ENCODE measurements at regions not wholly inside any gene's neighbourhood (a gene's known extent, or its start where the extent isn't known, plus 50 kb on each side); places are given as distances from the start of the nearest gene placed in this dataset.

GRCh38 chr1:77632216-77632615, 50.2 kb downstream of the ZZZ3 start:
- H3K36me3 ChIP-seq (replicated peaks in 1 of 2; ENCODE audit: control extremely low read depth in 1 of 2, control insufficient read depth in 1 of 2, extremely low read depth in 1 of 2, insufficient read depth in 2 of 2, low read length in 1 of 2), result peaks cover 6 to 37% of the 10 kb centered on the region in 2 experiments
- H3K27me3 ChIP-seq (replicated peaks in 1 of 4; ENCODE audit: control extremely low read depth in 1 of 4, control insufficient read depth in 3 of 4, insufficient read depth in 4 of 4, low read length in 3 of 4), result no peaks in the 10 kb centered on the region
- no peak overlapping the region for H3K4me2 ChIP-seq (replicated peaks; ENCODE audit: low read depth, low read length, poor library complexity, severe bottlenecking)
- H3K9me3 ChIP-seq (ENCODE audit: control extremely low read depth in 1 of 3, control insufficient read depth in 2 of 3, insufficient read depth in 1 of 3, low read length in 2 of 3), result no peaks in the 10 kb centered on the region
- Mint-ChIP-seq H3K27me3 (no peaks in the 10 kb centered on the region), H3K4me3 (no peak overlapping the region), H3K27ac (no peak overlapping the region), H3K9me3 (ENCODE audit: insufficient read depth) (no peaks in the 10 kb centered on the region), H3K4me1 (no peaks in the 10 kb centered on the region)
- no peak overlapping the region for H3K4me3 ChIP-seq (ENCODE audit: control extremely low read depth in 1 of 5, extremely low read depth in 1 of 5, insufficient read depth in 1 of 5, low read depth in 2 of 5, low read length in 4 of 5)
- DNase-seq (no peak), ATAC-seq (ENCODE audit: low read depth) (no peak)
- ChIA-PET POLR2A (no interaction called here), CTCF (interaction anchor here (0.7 kb wide), 1 partner anchor 514 kb away, joined by 4 read pairs; no protein-coding TSS in a partner anchor)
- no peak overlapping the region for H2AFZ ChIP-seq (ENCODE audit: insufficient read depth, low read depth, low read length, poor library complexity, severe bottlenecking)
- H3K27ac ChIP-seq (ENCODE audit: low read length in 2 of 2), result no peak overlapping the region
- H3K9ac ChIP-seq (ENCODE audit: low read length), result no peak overlapping the region
- intact Hi-C loops (cut with micrococcal nuclease), result no loop called here
- 71% methylated on average over 3 of the region's 3 CpGs for WGBS (ENCODE audit: insufficient coverage)
- no peaks in the 10 kb centered on the region for H4K20me1 ChIP-seq (ENCODE audit: control insufficient read depth, insufficient read depth, low read length, poor library complexity, severe bottlenecking)
- no peaks in the 10 kb centered on the region for H3K4me1 ChIP-seq (ENCODE audit: control insufficient read depth in 2 of 2, insufficient read depth in 2 of 2, low read length in 2 of 2)
- no peaks in the 10 kb centered on the region for H3K79me2 ChIP-seq (ENCODE audit: control insufficient read depth, insufficient read depth, low read length)
- TF ChIP-seq CTCF (IDR thresholded peaks at IDR 0.05) (no peak), EZH2 (IDR thresholded peaks at IDR 0.05; ENCODE audit: borderline replicate concordance, insufficient read depth, low read depth, low read length, poor library complexity, severe bottlenecking) (no peak)

DNA sequence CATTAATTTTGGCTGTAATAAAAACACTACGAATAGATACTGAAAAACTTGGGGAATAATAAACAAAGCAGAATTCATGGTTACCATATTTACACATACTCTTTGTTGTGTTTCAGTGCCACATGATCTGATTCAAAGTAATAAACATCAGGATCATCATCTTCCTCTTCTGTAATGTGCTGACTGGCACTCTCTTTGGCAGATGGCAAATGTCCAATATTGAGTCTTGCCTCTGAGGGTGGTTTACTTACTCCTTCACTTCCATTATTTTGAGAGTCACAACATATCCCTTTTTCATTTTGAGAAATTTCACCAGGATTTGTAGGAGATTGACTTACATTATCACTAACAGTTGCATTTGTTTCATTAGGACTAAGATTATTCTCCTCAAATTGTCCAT, 50.7 kb downstream of the ZZZ3 start:
- H3K4me2 ChIP-seq (replicated peaks; ENCODE audit: low read depth, low read length, poor library complexity, severe bottlenecking), result no peak overlapping the region
- DNase-seq (no peak), ATAC-seq (ENCODE audit: low read depth) (no peak)
- ChIA-PET CTCF (interaction anchor here (0.7 kb wide), 1 partner anchor 514 kb away, joined by 4 read pairs; no protein-coding TSS in a partner anchor), POLR2A (no interaction called here)
- H3K79me2 ChIP-seq (ENCODE audit: control insufficient read depth, insufficient read depth, low read length), result no peaks in the 10 kb centered on the region
- no peaks in the 10 kb centered on the region for H3K9me3 ChIP-seq (ENCODE audit: control extremely low read depth in 1 of 3, control insufficient read depth in 2 of 3, insufficient read depth in 1 of 3, low read length in 2 of 3)
- no peaks in the 10 kb centered on the region for H3K27me3 ChIP-seq (replicated peaks in 1 of 4; ENCODE audit: control extremely low read depth in 1 of 4, control insufficient read depth in 3 of 4, insufficient read depth in 4 of 4, low read length in 3 of 4)
- TF ChIP-seq CTCF (IDR thresholded peaks at IDR 0.05) (no peak), EZH2 (IDR thresholded peaks at IDR 0.05; ENCODE audit: borderline replicate concordance, insufficient read depth, low read depth, low read length, poor library complexity, severe bottlenecking) (no peak)
- H4K20me1 ChIP-seq (ENCODE audit: control insufficient read depth, insufficient read depth, low read length, poor library complexity, severe bottlenecking), result no peaks in the 10 kb centered on the region
- H3K4me3 Mint-ChIP-seq, result no peak overlapping the region
- no peak overlapping the region for H3K9ac ChIP-seq (ENCODE audit: low read length)
- H3K4me1 ChIP-seq (ENCODE audit: control insufficient read depth in 2 of 2, insufficient read depth in 2 of 2, low read length in 2 of 2), result no peaks in the 10 kb centered on the region
- no peaks in the 10 kb centered on the region for H3K27me3 Mint-ChIP-seq
- no peak overlapping the region for H3K4me3 ChIP-seq (ENCODE audit: control extremely low read depth in 1 of 5, extremely low read depth in 1 of 5, insufficient read depth in 1 of 5, low read depth in 2 of 5, low read length in 4 of 5)
- no CpG with 5 or more reads among the region's 1 CpG for WGBS (ENCODE audit: insufficient coverage)
- no peak overlapping the region for H3K27ac Mint-ChIP-seq
- H3K27ac ChIP-seq (ENCODE audit: low read length in 2 of 2), result no peak overlapping the region
- H3K36me3 ChIP-seq (replicated peaks in 1 of 2; ENCODE audit: control extremely low read depth in 1 of 2, control insufficient read depth in 1 of 2, extremely low read depth in 1 of 2, insufficient read depth in 2 of 2, low read length in 1 of 2), result peaks cover 6 to 35% of the 10 kb centered on the region in 2 experiments
- intact Hi-C loops (cut with micrococcal nuclease), result no loop called here
- H3K9me3 Mint-ChIP-seq (ENCODE audit: insufficient read depth), result no peaks in the 10 kb centered on the region
- H2AFZ ChIP-seq (ENCODE audit: insufficient read depth, low read depth, low read length, poor library complexity, severe bottlenecking), result no peak overlapping the region
- no peaks in the 10 kb centered on the region for H3K4me1 Mint-ChIP-seq

All from B cell (primary cell).